ENCODE measurements at regions not wholly inside any gene's neighbourhood (a gene's known extent, or its start where the extent isn't known, plus 50 kb on each side); places are given as distances from the start of the nearest gene placed in this dataset.

GRCh38 chr10:124174071-124174566, 80.7 kb upstream of the CHST15 start:
- Histone ChIP-seq H3K4me2 (ENCODE audit: low read length) (no peak overlapping the region), H3K9me2 (replicated peaks; ENCODE audit: control insufficient read depth, low read length) (no peaks in the 10 kb centered on the region), H4K20me1 (ENCODE audit: control insufficient read depth, insufficient read depth, low read depth, low read length) (no peaks in the 10 kb centered on the region), H3K36me3 (ENCODE audit: control insufficient read depth, low read length) (no peaks in the 10 kb centered on the region), H3K9me3 (ENCODE audit: control insufficient read depth, insufficient read depth, low read length) (no peaks in the 10 kb centered on the region), H3F3A (ENCODE audit: control insufficient read depth, insufficient read depth) (0 out of 2 replicates have a peak, but pooled peaks cover 2% of the 10 kb centered on the region), H3K27me3 (ENCODE audit: control insufficient read depth, low read length) (0 out of 2 replicates have a peak, but pooled peaks cover 2% of the 10 kb centered on the region), H3K4me3 (ENCODE audit: low read length) (no peak overlapping the region), H3K27ac (ENCODE audit: low read depth, low read length) (no peak overlapping the region), H3K79me2 (ENCODE audit: control insufficient read depth, low read length) (no peaks in the 10 kb centered on the region), H3K4me1 (ENCODE audit: control insufficient read depth, low read length) (peaks cover 16% of the 10 kb centered on the region)
- TF ChIP-seq CTCF (IDR thresholded peaks at IDR 0.05; ENCODE audit: low read depth, low read length, poor library complexity, severe bottlenecking) (no peak), EZH2phosphoT487 (IDR thresholded peaks at IDR 0.05; ENCODE audit: borderline replicate concordance, low read length) (no peak)

GRCh38 chr10:124173298-124173900, 80.0 kb upstream of the CHST15 start:
- no peak overlapping the region for H3K4me2 ChIP-seq (ENCODE audit: low read length)
- H3K36me3 ChIP-seq (ENCODE audit: control insufficient read depth, low read length) = no peaks in the 10 kb centered on the region
- H3K9me3 ChIP-seq (ENCODE audit: control insufficient read depth, insufficient read depth, low read length) = no peaks in the 10 kb centered on the region
- H3F3A ChIP-seq (ENCODE audit: control insufficient read depth, insufficient read depth) = 0 out of 2 replicates have a peak, but pooled peaks cover 2% of the 10 kb centered on the region
- no peaks in the 10 kb centered on the region for H3K79me2 ChIP-seq (ENCODE audit: control insufficient read depth, low read length)
- H4K20me1 ChIP-seq (ENCODE audit: control insufficient read depth, insufficient read depth, low read depth, low read length) = no peaks in the 10 kb centered on the region
- peaks cover 16% of the 10 kb centered on the region for H3K4me1 ChIP-seq (ENCODE audit: control insufficient read depth, low read length)
- no peak overlapping the region for H3K4me3 ChIP-seq (ENCODE audit: low read length)
- TF ChIP-seq CTCF (IDR thresholded peaks at IDR 0.05; ENCODE audit: low read depth, low read length, poor library complexity, severe bottlenecking) (no peak), EZH2phosphoT487 (IDR thresholded peaks at IDR 0.05; ENCODE audit: borderline replicate concordance, low read length) (no peak)
- no peak overlapping the region for H3K27ac ChIP-seq (ENCODE audit: low read depth, low read length)
- H3K9me2 ChIP-seq (replicated peaks; ENCODE audit: control insufficient read depth, low read length) = no peaks in the 10 kb centered on the region
- H3K27me3 ChIP-seq (ENCODE audit: control insufficient read depth, low read length) = 0 out of 2 replicates have a peak, but pooled peaks cover 2% of the 10 kb centered on the region

- Histone ChIP-seq H3F3A (ENCODE audit: control insufficient read depth, insufficient read depth) (no peaks in the 10 kb centered on the region), H3K9me2 (replicated peaks; ENCODE audit: control insufficient read depth, low read length) (no peaks in the 10 kb centered on the region), H3K27me3 (ENCODE audit: control insufficient read depth, low read length) (0 out of 2 replicates have a peak, but pooled peaks cover 2% of the 10 kb centered on the region), H3K4me2 (ENCODE audit: low read length) (no peak overlapping the region), H3K4me1 (ENCODE audit: control insufficient read depth, low read length) (peaks cover 16% of the 10 kb centered on the region), H3K9me3 (ENCODE audit: control insufficient read depth, insufficient read depth, low read length) (no peaks in the 10 kb centered on the region), H3K36me3 (ENCODE audit: control insufficient read depth, low read length) (no peaks in the 10 kb centered on the region), H3K27ac (ENCODE audit: low read depth, low read length) (no peak overlapping the region), H3K4me3 (ENCODE audit: low read length) (no peak overlapping the region), H3K79me2 (ENCODE audit: control insufficient read depth, low read length) (no peaks in the 10 kb centered on the region), H4K20me1 (ENCODE audit: control insufficient read depth, insufficient read depth, low read depth, low read length) (no peaks in the 10 kb centered on the region)
- no peak for TF ChIP-seq EZH2phosphoT487 (IDR thresholded peaks at IDR 0.05; ENCODE audit: borderline replicate concordance, low read length)
- no peak for TF ChIP-seq CTCF (IDR thresholded peaks at IDR 0.05; ENCODE audit: low read depth, low read length, poor library complexity, severe bottlenecking)
These were observed 79.0 kb upstream of the CHST15 start for GRCh38 chr10:124172181-124172916.
